Upper lobe of right lung (tissue), 1 donor: ENCODE measurements at regions not wholly inside any gene's neighbourhood (a gene's known extent, or its start where the extent isn't known, plus 50 kb on each side); places are given as distances from the start of the nearest gene placed in this dataset.

Experiments used
- ATAC-seq: fragments of 200-7000 bp; cut with Tn5 transposase; one replicate; pipeline ENCODE4 v1.9.1; 2020; ENCODE audit warnings: mild to moderate bottlenecking, moderate library complexity
- DNase-seq: peaks from one replicate; pipeline ENCODE4 v3.0.0-alpha.2; 2020
- H3K27ac ChIP-seq: fragments of 200-600 bp; one replicate; pipeline ENCODE4 v1.8.0; 2022
- H3K27me3 ChIP-seq: fragments of 200-600 bp; one replicate; pipeline ENCODE4 v1.8.0; 2022; ENCODE audit warnings: mild to moderate bottlenecking
- H3K36me3 ChIP-seq: fragments of 200-600 bp; one replicate; pipeline ENCODE4 v1.8.0; 2022
- H3K4me1 ChIP-seq: fragments of 200-600 bp; one replicate; pipeline ENCODE4 v1.8.0; 2022
- H3K4me3 ChIP-seq: fragments of 200-600 bp; one replicate; pipeline ENCODE4 v1.8.0; 2022; ENCODE audit warnings: mild to moderate bottlenecking
- H3K9me3 ChIP-seq: fragments of 200-600 bp; one replicate; pipeline ENCODE4 v1.8.0; 2022
- intact Hi-C: fragments of 100-400 bp; cut with DNase I; formaldehyde crosslinking; loops from one replicate; pipeline ENCODE4 v1.11.0; 2022
- TF ChIP-seq, protein P1 (sequence below): fragments of 200-600 bp; IDR thresholded peaks from one replicate; pipeline ENCODE4 v1.8.0; 2022; ENCODE audit warnings: antibody characterized with exemption
- donor health status: DM: no; HTN: yes; CAD: no; lungs with severe emphysema.

DNA sequence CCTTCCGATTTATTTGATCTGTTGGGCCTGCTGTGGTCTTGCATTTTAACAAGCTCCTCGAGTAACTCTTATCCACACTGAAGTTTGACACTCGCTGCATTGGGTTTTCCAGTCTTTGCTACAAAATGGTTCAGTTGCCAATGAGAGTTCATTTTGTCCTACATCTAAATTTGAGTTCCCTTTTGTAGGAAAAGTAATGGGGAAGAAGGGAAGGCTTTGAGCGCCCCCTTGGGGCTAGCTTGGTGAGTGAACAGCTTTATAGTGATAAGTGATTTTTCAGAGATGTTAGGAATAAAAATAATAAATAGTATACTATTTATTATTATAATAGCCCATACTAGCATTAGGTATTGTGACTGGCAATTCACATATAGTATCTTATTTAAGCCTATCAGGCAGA is 89.9 kb upstream of the GNAQ start:
- intact Hi-C loops: no loop called here
- DNase-seq: peak; percentile 79

DNA sequence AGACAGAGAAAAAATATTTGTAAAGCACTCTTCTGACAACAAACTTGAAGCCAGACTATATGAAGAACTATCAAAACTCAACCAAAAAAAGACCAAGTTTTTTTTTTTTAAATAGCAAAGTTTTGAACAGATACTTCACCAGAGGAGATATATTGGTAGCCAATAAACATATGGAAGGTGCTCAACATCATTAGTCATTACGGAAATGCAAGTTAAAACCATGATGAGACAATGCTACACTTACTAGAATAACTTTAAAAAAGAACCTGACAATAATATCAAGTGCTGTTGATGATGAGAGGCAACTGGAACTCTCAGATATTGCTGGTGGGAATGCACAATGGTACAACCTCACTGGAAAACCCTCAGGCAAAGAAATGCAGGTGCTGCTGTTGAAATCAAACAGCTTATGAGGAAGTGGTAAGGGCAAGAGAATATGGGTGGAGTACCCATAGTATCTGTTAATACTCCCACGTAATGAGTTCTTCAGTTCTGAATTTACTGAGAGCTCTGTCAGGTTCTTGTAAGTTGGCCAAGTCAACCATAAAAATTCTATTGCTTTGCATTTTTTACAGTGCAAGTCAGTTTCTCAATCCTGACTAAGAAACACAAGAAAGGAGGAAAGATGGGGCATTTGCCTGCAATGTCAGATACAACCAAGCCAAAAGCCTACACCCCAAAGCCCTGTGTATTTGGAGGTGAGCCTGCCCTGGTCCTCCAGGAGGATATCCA is 87.3 kb upstream of the GNAQ start:
- Histone ChIP-seq H3K4me1 (peaks cover 7% of the 10 kb centered on the region), H3K4me3 (no peak overlapping the region), H3K27me3 (no peaks in the 10 kb centered on the region), H3K27ac (no peak overlapping the region), H3K9me3 (no peaks in the 10 kb centered on the region), H3K36me3 (no peaks in the 10 kb centered on the region)
- intact Hi-C loops: no loop called here
- DNase-seq: no peak
- TF ChIP-seq, protein P1, sequence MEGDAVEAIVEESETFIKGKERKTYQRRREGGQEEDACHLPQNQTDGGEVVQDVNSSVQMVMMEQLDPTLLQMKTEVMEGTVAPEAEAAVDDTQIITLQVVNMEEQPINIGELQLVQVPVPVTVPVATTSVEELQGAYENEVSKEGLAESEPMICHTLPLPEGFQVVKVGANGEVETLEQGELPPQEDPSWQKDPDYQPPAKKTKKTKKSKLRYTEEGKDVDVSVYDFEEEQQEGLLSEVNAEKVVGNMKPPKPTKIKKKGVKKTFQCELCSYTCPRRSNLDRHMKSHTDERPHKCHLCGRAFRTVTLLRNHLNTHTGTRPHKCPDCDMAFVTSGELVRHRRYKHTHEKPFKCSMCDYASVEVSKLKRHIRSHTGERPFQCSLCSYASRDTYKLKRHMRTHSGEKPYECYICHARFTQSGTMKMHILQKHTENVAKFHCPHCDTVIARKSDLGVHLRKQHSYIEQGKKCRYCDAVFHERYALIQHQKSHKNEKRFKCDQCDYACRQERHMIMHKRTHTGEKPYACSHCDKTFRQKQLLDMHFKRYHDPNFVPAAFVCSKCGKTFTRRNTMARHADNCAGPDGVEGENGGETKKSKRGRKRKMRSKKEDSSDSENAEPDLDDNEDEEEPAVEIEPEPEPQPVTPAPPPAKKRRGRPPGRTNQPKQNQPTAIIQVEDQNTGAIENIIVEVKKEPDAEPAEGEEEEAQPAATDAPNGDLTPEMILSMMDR: no peak
- peak; percentile 83 for ATAC-seq

More for the DNA sequence above, 89.9 kb upstream of the GNAQ start:
- Histone ChIP-seq H3K27ac (no peak overlapping the region), H3K4me1 (peaks cover 7% of the 10 kb centered on the region), H3K4me3 (no peak overlapping the region), H3K27me3 (no peaks in the 10 kb centered on the region), H3K36me3 (no peaks in the 10 kb centered on the region), H3K9me3 (no peaks in the 10 kb centered on the region)
- ATAC-seq: peak; percentile 86
- TF ChIP-seq, protein P1: peak; percentile 70

DNA sequence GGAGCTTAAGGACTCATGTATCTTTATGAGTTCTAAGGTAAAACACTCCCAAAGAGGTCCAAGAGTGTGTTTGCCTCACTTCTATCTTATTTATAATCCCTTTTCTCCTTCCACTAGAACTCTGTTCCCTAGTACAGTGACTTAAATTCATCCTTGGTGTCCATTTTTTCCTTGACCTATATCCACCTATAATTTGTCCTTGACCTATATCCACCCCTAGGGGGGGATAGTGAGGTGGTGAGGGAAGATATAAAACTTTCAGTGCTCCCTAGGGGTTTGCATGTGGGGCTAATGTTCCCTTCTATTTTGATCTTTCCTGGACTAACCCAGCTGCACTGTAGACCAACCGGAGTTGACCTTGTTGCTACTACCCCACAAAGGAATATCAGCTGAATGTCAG is 83.5 kb upstream of the GNAQ start:
- TF ChIP-seq, protein P1: peak; percentile 39
- Histone ChIP-seq H3K4me3 (no peak overlapping the region), H3K36me3 (no peaks in the 10 kb centered on the region), H3K9me3 (no peaks in the 10 kb centered on the region), H3K4me1 (peaks cover 7% of the 10 kb centered on the region), H3K27ac (no peak overlapping the region), H3K27me3 (no peaks in the 10 kb centered on the region)
- no peak for DNase-seq
- intact Hi-C loops: no loop called here
- ATAC-seq: peak; percentile 52

DNA sequence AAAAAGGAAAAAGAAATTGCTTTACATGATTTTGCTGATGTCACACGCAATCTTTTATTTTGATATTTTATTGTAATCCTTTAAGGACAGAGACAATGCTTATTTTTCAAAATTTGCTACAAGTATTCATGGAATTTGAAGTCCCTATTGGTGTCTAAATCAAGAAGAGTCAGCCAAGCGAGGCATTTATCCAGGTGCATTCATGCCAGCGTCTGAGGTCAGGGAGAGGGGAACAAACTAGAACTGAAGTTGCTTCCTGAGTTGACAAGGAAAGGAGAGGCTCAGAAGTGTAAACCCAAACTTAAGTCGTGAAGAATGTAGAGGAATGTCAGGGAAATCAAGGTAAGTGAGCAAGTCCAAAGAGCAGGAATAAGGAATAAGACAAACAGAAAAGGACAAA is 83.0 kb upstream of the GNAQ start:
- Histone ChIP-seq H3K27me3 (no peaks in the 10 kb centered on the region), H3K9me3 (no peaks in the 10 kb centered on the region), H3K4me3 (no peak overlapping the region), H3K36me3 (no peaks in the 10 kb centered on the region), H3K27ac (no peak overlapping the region), H3K4me1 (peaks cover 5% of the 10 kb centered on the region)
- no peak for DNase-seq
- ATAC-seq: no peak
- TF ChIP-seq, protein P1: no peak
- intact Hi-C loops: no loop called here

DNA sequence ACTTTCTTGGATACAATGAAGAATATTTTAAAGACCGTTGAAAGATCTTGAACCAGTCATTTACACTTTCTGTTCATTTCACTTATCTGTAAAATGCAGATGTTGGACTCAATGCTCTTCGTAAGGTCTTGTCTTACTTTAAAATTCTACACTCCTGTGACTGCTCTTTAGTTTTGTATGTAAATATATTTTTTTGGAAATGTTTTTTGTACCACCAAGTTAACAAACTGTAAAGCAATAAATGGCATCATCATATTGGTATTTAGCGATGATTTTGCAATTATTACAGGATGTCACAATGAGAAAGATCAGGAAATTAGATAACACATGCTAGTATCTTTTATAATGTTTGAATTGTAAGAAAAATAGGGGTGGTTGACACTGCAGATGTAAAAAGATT is 80.8 kb upstream of the GNAQ start:
- TF ChIP-seq, protein P1: no peak

More for the DNA sequence above, 80.8 kb upstream of the GNAQ start:
- no peaks in the 10 kb centered on the region for H3K36me3 ChIP-seq
- H3K4me3 ChIP-seq: no peak overlapping the region
- intact Hi-C loops: no loop called here
- ATAC-seq (no peak), DNase-seq (no peak)
- no peaks in the 10 kb centered on the region for H3K27me3 ChIP-seq
- no peak overlapping the region for H3K27ac ChIP-seq
- H3K4me1 ChIP-seq: no peaks in the 10 kb centered on the region
- no peaks in the 10 kb centered on the region for H3K9me3 ChIP-seq
